GM23338 (cell line): ENCODE measurements at regions not wholly inside any gene's neighbourhood (a gene's known extent, or its start where the extent isn't known, plus 50 kb on each side); places are given as distances from the start of the nearest gene placed in this dataset.

Source experiments
- ATAC-seq: fragments of 200-7000 bp; cut with Tn5 transposase; 3 replicates; pipeline ENCODE4 v1.9.1; 2020
- DNase-seq: peaks from one replicate; pipeline ENCODE4 v3.0.0-alpha.2; 2015; ENCODE audit warnings: low spot score
- H2AFZ ChIP-seq: fragments of 200-600 bp; sonication (generic); 2 replicates; pipeline ENCODE4 v1.8.0; 2016; ENCODE audit warnings: antibody characterized with exemption, mild to moderate bottlenecking, moderate library complexity
- H3F3A ChIP-seq: fragments of 200-600 bp; sonication (generic); replicated peaks from 2 replicates; pipeline ENCODE4 v1.8.0; 2017; ENCODE audit warnings: antibody characterized with exemption, mixed run types, low read depth
- H3K27ac ChIP-seq: fragments of 200-600 bp; sonication (generic); 2 replicates; pipeline ENCODE4 v1.6.1; 2016; ENCODE audit warnings: low read depth
- H3K27me3 ChIP-seq: fragments of 200-600 bp; sonication (generic); 2 replicates; pipeline ENCODE4 v1.8.0; 2016; ENCODE audit warnings: mild to moderate bottlenecking, mixed run types, moderate library complexity; ENCODE audit not compliant: insufficient read depth
- H3K36me3 ChIP-seq: fragments of 200-600 bp; sonication (generic); 2 replicates; pipeline ENCODE4 v1.8.0; 2016; ENCODE audit warnings: mild to moderate bottlenecking; ENCODE audit not compliant: insufficient read depth
- H3K4me1 ChIP-seq: fragments of 200-600 bp; sonication (generic); 2 replicates; pipeline ENCODE4 v1.8.0; 2016; ENCODE audit warnings: mild to moderate bottlenecking, moderate library complexity; ENCODE audit not compliant: insufficient read depth
- H3K4me2 ChIP-seq: fragments of 200-600 bp; sonication (generic); 2 replicates; pipeline ENCODE4 v1.7.1; 2017; ENCODE audit warnings: mixed run types
- H3K4me3 ChIP-seq: fragments of 200-600 bp; sonication (generic); 2 replicates; pipeline ENCODE4 v1.6.1; 2016; ENCODE audit warnings: mixed run types
- H3K79me2 ChIP-seq: fragments of 200-600 bp; sonication (generic); replicated peaks from 2 replicates; pipeline ENCODE4 v1.8.0; 2017; ENCODE audit warnings: mild to moderate bottlenecking; ENCODE audit not compliant: insufficient read depth
- H3K9me2 ChIP-seq: fragments of 200-600 bp; sonication (generic); 2 replicates; pipeline ENCODE4 v1.8.0; 2017; ENCODE audit not compliant: insufficient read depth
- H4K20me1 ChIP-seq: fragments of 200-600 bp; sonication (generic); replicated peaks from 2 replicates; pipeline ENCODE4 v1.8.0; 2017; ENCODE audit warnings: mild to moderate bottlenecking; ENCODE audit not compliant: insufficient read depth
- H3K27ac Mint-ChIP-seq: 2 replicates; pipeline ENCODE4 v1.8.0; 2020; ENCODE audit warnings: inconsistent platforms, mild to moderate bottlenecking, moderate library complexity, mixed read lengths
- H3K27me3 Mint-ChIP-seq: 3 replicates; pipeline ENCODE4 v1.8.0; 2022; ENCODE audit warnings: low read depth, mild to moderate bottlenecking, moderate library complexity, mixed read lengths, inconsistent platforms; ENCODE audit not compliant: insufficient read depth, poor library complexity
- H3K36me3 Mint-ChIP-seq: 3 replicates; pipeline ENCODE4 v1.8.0; 2021; ENCODE audit warnings: low read depth, mild to moderate bottlenecking, inconsistent platforms, moderate library complexity, mixed read lengths
- H3K4me1 Mint-ChIP-seq: 3 replicates; pipeline ENCODE4 v1.8.0; 2020; ENCODE audit warnings: mild to moderate bottlenecking, inconsistent platforms, mixed read lengths
- H3K4me3 Mint-ChIP-seq: 3 replicates; pipeline ENCODE4 v1.8.0; 2021; ENCODE audit warnings: moderate library complexity, mild to moderate bottlenecking, inconsistent platforms, mixed read lengths
- H3K9me3 Mint-ChIP-seq: 3 replicates; pipeline ENCODE4 v1.8.0; 2020; ENCODE audit warnings: moderate library complexity, mild to moderate bottlenecking, inconsistent platforms, mixed read lengths
- CREB1 ChIP-seq: fragments of 250-450 bp; sonication (Bioruptor Pico); IDR thresholded peaks from 2 replicates; pipeline ENCODE4 v1.5.0; 2020; ENCODE audit warnings: low read depth, mild to moderate bottlenecking, moderate library complexity
- ETS1 ChIP-seq: IDR thresholded peaks from 2 replicates; pipeline ENCODE4 v1.6.1; 2016; ENCODE audit warnings: antibody characterized with exemption
- EZH2phosphoT487 ChIP-seq: fragments of 200-600 bp; sonication (generic); IDR thresholded peaks from one replicate; pipeline ENCODE4 v1.8.1; 2018; ENCODE audit warnings: antibody characterized with exemption; ENCODE audit not compliant: unreplicated experiment
- JUNB ChIP-seq: IDR thresholded peaks from one replicate; pipeline ENCODE4 v1.6.1; 2016; ENCODE audit warnings: antibody characterized with exemption; ENCODE audit not compliant: unreplicated experiment
- NANOG ChIP-seq: IDR thresholded peaks from 2 replicates; pipeline ENCODE4 v1.6.1; 2016; ENCODE audit warnings: antibody characterized with exemption, borderline replicate concordance
- STAT1 ChIP-seq: IDR thresholded peaks from one replicate; pipeline ENCODE4 v1.6.1; 2016; ENCODE audit warnings: antibody characterized with exemption; ENCODE audit not compliant: unreplicated experiment
- ZNF114 ChIP-seq: fragments of 250-450 bp; sonication (Bioruptor Pico); IDR thresholded peaks from 2 replicates; pipeline ENCODE4 v1.5.0; 2020; ENCODE audit warnings: mild to moderate bottlenecking, moderate library complexity
- ZNF331 ChIP-seq: fragments of 250-450 bp; sonication (Bioruptor Pico); IDR thresholded peaks from 2 replicates; pipeline ENCODE4 v1.5.0; 2020; ENCODE audit warnings: low read depth, mild to moderate bottlenecking, moderate library complexity
- ZNF462 ChIP-seq: fragments of 250-450 bp; sonication (Bioruptor Pico); IDR thresholded peaks from 2 replicates; pipeline ENCODE4 v1.5.0; 2020; ENCODE audit warnings: mild to moderate bottlenecking, moderate library complexity

- Mint-ChIP-seq H3K27ac (no peak overlapping the region), H3K9me3 (no peaks in the 10 kb centered on the region), H3K4me1 (no peaks in the 10 kb centered on the region), H3K27me3 (peaks cover 5% of the 10 kb centered on the region), H3K4me3 (no peak overlapping the region), H3K36me3 (no peaks in the 10 kb centered on the region)
- Histone ChIP-seq H3F3A (no peaks in the 10 kb centered on the region), H3K4me3 (no peak overlapping the region), H3K27ac (no peak overlapping the region), H3K79me2 (no peaks in the 10 kb centered on the region), H4K20me1 (no peaks in the 10 kb centered on the region), H3K9me2 (no peaks in the 10 kb centered on the region), H3K4me2 (no peak overlapping the region), H3K27me3 (no peaks in the 10 kb centered on the region), H3K36me3 (no peaks in the 10 kb centered on the region), H3K4me1 (no peaks in the 10 kb centered on the region), H2AFZ (no peak overlapping the region)
- ATAC-seq (no peak), DNase-seq (no peak)
- no peak for TF ChIP-seq STAT1
- no peak for TF ChIP-seq EZH2phosphoT487
- TF ChIP-seq JUNB = no peak
- TF ChIP-seq CREB1 = no peak
- no peak for TF ChIP-seq NANOG
- TF ChIP-seq ZNF114 (CRISPR knock-in tag) = no peak
- no peak for TF ChIP-seq ZNF331
- no peak for TF ChIP-seq ZNF462 (CRISPR knock-in tag)
- TF ChIP-seq ETS1 = no peak
These were observed 150.0 kb upstream of the CST7 start for GRCh38 chr20:24798930-24799705.
